GM08714 (cell line): ENCODE measurements at regions not wholly inside any gene's neighbourhood (a gene's known extent, or its start where the extent isn't known, plus 50 kb on each side); places are given as distances from the start of the nearest gene placed in this dataset.

Experiments
- H3K4me3 ChIP-seq: fragments of 200-500 bp; sonication (Bioruptor generic); 2 replicates; pipeline ENCODE4 v1.5.1; 2014; ENCODE audit warnings: mild to moderate bottlenecking, low read length, inconsistent platforms
- ZNF274 ChIP-seq: IDR thresholded peaks from 2 replicates; pipeline ENCODE4 v1.6.1; 2012; ENCODE audit warnings: mild to moderate bottlenecking, low read depth, low read length

- no peak overlapping the region for H3K4me3 ChIP-seq
- TF ChIP-seq ZNF274: no peak
Measured at GRCh38 chr7:142428094-142428493, 170.2 kb upstream of the PRSS58 start.

DNA sequence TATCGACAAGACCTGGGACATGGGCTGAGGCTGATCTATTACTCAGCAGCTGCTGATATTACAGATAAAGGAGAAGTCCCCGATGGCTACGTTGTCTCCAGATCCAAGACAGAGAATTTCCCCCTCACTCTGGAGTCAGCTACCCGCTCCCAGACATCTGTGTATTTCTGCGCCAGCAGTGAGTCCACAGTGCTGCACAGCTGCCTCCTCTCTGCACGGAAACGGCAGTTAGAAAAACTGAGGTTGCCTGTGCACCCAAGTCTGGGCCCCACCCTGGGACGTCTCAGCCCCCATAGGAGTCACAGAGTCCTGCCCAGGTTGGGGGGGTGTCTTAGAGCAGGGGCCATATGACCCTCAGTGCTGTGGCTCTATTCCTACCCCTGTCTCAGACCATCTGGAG is 167.4 kb upstream of the PRSS58 start:
- no peak overlapping the region for H3K4me3 ChIP-seq
- no peak for TF ChIP-seq ZNF274

- TF ChIP-seq ZNF274: no peak
- no peak overlapping the region for H3K4me3 ChIP-seq
Measured at GRCh38 chr7:142422621-142423020, 164.8 kb upstream of the PRSS58 start.

DNA sequence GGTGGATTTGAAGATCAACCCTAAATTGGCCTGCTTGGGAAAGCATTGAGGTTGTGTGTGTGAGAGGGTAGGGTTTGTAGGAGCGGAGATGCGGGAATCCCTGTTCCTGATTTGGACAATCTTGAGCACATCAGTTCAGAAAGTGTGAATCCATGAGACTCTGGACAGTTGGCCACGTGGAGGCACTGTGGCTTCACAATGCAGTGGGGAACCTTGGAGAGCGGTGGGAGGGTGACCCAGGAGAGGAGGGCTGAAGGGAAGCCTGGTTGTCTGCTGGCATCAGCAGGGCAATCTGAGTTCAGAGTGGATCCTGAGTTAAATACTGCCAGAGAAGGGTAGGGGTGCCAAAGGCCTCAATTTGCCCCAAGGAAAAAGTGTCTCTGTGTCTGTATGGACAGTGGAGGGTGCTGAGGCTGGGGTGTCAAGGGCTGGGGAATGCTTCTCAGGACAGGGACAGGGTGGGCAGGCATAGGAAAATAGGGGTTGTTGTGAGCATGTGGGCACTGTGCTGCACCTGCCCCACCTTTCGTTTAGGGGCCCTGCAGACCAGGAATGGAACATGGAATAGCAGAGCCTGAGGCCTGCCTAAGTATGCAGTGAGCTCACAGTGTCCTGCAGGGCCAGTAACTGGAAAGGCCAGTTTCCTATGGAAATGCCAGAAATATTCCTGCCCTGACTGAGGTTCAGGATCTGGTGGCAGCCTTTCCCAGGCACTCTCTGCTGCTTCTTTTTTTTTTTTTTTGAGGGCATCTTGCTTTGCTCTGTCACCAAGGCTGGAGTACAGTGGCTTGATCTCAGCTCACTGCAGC is 162.9 kb upstream of the PRSS58 start:
- no peak for TF ChIP-seq ZNF274

GRCh38 chr7:142418326-142418725 is 160.5 kb upstream of the PRSS58 start:
- no peak for TF ChIP-seq ZNF274

More for the DNA sequence above, 162.9 kb upstream of the PRSS58 start:
- no peak overlapping the region for H3K4me3 ChIP-seq

GRCh38 chr7:142414915-142415314 is 157.1 kb upstream of the PRSS58 start:
- no peak overlapping the region for H3K4me3 ChIP-seq
- TF ChIP-seq ZNF274: no peak

More at GRCh38 chr7:142418326-142418725, 160.5 kb upstream of the PRSS58 start:
- no peak overlapping the region for H3K4me3 ChIP-seq

DNA sequence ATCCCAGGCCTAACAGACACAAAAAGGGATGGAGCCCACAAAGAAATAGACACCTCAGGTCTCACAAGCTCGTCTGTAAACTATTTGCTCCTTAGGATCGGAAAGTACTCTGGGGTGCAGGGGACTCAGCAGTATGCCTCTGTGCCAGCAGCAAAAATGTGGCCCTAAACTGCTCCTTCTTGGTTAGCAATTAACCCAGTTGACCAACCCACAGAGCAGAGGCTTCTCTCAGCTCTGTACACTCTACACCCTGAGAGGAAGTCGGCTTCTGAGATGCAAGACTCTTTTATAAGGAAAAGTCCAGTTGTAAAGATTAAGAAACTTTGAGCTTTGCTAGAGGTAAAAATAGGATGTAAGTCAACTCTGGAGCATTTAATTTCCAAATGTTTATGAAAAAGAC is 156.3 kb upstream of the PRSS58 start:
- no peak overlapping the region for H3K4me3 ChIP-seq
- no peak for TF ChIP-seq ZNF274

DNA sequence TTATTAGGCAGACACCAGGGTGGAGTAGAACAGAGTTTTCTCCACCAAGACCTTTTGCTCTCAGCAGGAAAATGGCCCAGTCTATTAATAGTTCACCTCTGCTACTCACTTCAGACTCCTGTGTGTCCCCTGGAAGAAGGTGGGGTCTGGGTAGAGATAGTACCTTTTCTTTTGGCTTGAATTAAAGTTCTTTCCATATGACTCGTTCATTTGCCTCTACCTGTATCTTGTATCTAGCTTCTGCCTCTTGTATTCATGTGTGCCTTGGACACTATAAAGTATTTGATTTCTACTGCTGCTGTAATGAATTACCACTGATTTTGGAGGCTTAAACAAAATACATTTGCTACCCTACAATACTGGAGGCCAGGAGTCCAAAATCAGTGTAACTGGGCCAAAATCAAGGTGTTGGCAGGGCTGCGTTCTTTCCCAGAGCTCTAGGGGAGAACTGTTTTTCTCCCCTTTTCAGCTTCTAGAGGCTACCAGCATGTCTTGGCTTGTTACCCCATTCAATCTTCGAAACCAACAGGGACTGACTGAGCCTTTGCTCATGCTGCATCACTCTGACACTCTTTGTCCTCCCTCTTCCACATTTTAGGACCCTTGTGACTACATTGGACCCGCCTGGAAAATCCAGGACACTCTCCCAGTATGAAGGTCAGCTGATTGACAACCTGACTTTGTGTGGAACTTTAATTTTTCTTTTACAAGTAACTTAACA is 155.6 kb upstream of the PRSS58 start:
- TF ChIP-seq ZNF274: no peak
- no peak overlapping the region for H3K4me3 ChIP-seq

DNA sequence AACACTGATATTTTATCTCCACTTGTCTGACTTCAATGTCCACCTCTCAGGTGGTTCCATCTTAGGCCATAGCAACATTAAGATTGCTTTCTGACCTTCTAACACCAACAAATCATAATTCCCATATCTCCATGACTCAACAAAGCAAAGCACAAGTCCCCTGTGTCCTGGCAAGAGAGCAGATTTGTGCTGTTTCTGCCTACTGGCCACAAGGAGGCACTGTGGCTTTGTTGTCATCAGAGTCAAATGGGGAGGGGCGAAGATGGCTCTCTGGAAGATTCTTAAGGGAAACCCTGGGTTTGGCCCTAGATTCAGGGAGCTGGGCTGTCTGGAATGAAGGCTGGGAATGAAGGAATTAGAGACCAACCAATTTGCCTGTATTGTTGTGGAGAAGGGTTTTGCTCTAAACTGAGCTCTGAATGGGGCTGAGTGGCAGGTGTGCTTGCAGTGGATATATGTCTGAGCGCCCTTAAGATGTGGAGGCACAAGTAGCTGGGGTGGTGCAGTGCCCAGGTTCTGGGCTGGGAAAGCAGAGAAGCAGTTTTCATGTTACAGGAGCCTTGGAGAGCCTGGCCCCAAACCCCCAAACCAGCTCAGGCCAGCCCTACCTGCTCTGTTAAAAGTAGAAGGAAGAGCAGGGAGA is 154.8 kb upstream of the PRSS58 start:
- no peak for TF ChIP-seq ZNF274
- H3K4me3 ChIP-seq: no peak overlapping the region

- TF ChIP-seq ZNF274: no peak
- no peak overlapping the region for H3K4me3 ChIP-seq
Measured at GRCh38 chr7:142409471-142409870, 151.6 kb upstream of the PRSS58 start.

DNA sequence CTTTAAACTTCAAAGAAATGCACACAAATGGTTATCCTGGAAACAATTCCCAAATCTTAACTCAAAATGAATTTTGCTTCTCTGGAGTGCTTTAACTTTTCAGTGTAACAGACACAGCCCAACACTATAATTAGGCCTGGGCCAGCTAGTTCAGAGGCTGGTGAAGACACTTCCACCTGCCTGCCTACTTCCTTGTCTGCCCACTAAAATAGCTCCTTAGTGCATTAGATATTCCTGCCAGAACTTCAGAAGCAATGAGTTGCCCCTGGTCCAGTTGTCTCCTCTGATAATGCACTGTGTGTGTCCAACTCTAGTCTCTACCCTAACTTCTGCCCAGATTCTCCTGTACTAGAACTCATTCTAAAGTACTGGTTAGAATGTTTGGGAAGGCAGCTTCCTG is 150.9 kb upstream of the PRSS58 start:
- no peak overlapping the region for H3K4me3 ChIP-seq
- no peak for TF ChIP-seq ZNF274

GRCh38 chr7:142407939-142408570 is 150.2 kb upstream of the PRSS58 start:
- TF ChIP-seq ZNF274: no peak
- H3K4me3 ChIP-seq: no peak overlapping the region

DNA sequence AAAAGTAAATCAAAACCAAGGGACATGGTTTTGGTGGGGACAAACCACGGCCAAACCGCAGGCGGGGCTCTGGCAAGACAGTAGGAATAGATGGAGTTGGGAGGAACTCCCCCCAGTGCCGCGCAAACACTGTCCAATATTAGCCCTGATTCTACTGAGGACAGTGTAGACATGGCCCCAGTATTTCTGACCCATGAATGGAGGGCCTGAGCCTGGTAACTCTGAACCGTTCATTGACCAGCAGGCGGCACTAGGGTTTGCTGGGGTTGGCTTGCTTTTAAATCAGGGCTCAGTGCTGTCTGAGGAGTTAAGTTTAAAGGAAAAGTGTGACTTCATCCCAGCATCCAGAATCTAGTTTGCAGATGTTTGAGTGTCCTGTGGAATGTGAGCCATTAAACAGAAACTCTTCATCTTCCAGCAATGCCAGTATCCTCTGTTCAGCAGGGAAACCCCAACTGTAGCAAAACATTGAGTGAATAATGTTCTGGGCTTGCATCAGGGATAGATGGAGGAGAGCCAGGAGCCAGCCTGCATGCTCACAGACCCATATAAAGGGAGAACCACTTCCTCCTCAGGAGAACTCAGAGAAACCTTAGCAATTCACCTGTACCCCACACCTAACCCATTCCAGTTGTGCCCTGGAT is 147.4 kb upstream of the PRSS58 start:
- no peak overlapping the region for H3K4me3 ChIP-seq
- no peak for TF ChIP-seq ZNF274

DNA sequence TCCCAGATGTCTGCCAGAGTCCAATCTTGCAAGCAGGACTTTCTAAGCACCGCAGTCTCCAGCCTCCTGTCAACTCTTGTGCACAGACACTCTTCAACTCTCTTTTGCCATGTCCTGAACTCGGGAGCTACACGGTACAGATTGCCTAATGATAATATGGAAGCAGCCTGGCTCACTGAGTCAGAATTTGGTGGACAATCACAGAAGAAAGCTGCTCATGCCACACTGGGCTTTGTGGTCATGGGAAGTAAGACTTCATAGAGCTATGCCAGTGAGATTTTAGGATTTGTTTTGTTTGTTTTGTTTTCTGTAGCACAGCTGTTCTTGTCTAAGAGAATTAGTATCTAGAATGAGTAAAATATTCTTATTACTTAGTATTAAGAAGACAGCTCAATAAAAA is 144.1 kb upstream of the PRSS58 start:
- H3K4me3 ChIP-seq: no peak overlapping the region
- no peak for TF ChIP-seq ZNF274
